ENCODE measurements at regions not wholly inside any gene's neighbourhood (a gene's known extent, or its start where the extent isn't known, plus 50 kb on each side); places are given as distances from the start of the nearest gene placed in this dataset.

DNA sequence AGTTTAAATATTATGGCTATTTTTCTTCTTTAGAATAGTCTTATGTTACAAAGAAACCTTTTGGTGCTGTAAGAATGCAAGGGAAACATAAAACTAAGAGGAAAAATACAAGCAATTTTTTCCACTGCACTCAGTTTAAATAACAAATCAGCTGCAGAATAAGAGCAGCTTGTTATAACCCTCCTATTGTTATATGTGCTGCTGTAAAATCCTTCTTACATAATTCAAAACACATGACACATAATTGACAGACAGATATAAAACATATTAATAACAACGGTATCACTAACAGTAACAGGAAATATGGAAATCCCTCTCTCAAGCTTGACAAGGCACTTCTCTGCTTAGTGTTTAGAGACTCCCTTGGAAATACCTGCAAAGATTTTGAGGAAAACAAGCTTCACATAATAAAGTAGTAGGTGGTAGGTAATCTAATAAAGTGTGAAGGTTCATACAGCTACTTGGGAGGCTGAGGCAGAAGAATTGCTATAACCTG is 385.3 kb upstream of the HS3ST1 start:
- TF ChIP-seq, protein P1, sequence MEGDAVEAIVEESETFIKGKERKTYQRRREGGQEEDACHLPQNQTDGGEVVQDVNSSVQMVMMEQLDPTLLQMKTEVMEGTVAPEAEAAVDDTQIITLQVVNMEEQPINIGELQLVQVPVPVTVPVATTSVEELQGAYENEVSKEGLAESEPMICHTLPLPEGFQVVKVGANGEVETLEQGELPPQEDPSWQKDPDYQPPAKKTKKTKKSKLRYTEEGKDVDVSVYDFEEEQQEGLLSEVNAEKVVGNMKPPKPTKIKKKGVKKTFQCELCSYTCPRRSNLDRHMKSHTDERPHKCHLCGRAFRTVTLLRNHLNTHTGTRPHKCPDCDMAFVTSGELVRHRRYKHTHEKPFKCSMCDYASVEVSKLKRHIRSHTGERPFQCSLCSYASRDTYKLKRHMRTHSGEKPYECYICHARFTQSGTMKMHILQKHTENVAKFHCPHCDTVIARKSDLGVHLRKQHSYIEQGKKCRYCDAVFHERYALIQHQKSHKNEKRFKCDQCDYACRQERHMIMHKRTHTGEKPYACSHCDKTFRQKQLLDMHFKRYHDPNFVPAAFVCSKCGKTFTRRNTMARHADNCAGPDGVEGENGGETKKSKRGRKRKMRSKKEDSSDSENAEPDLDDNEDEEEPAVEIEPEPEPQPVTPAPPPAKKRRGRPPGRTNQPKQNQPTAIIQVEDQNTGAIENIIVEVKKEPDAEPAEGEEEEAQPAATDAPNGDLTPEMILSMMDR (conservative IDR thresholded peaks at IDR 0.05; ENCODE audit: low read depth, low read length) = no peak
- no peak for TF ChIP-seq EZH2 (IDR thresholded peaks at IDR 0.05; ENCODE audit: borderline replicate concordance, low read depth, low read length, poor library complexity, severe bottlenecking)

Measured in A673 (cell line).